Endometrium (tissue), 2 donors: ENCODE measurements at regions not wholly inside any gene's neighbourhood (a gene's known extent, or its start where the extent isn't known, plus 50 kb on each side); places are given as distances from the start of the nearest gene placed in this dataset.
"Not testable (repeated sequence)": the region's sequence is repeated elsewhere in the genome, so short reads cannot be mapped to it uniquely, and the experiment has no call there.

Source experiments
- FAIRE-seq: peaks from 2 replicates; lab custom pipeline; 2012; peaks lifted over from hg19 to GRCh38; lab: Jason Lieb, UNC
- donor health status: control.
- donor health status: control.

GRCh38 chr6:6946206-6947155 lies 161.3 kb upstream of the RREB1 start:
- FAIRE-seq = peak; percentile 75

GRCh38 chr6:6950373-6951145 lies 157.2 kb upstream of the RREB1 start:
- FAIRE-seq = no peak

- no peak for FAIRE-seq
Observed at GRCh38 chr6:6951355-6951754, 156.4 kb upstream of the RREB1 start.

GRCh38 chr6:6952484-6952883 lies 155.3 kb upstream of the RREB1 start:
- FAIRE-seq = no peak

- FAIRE-seq = not testable (repeated sequence)
Observed at GRCh38 chr6:6952927-6953326, 154.8 kb upstream of the RREB1 start.

- FAIRE-seq = no peak
Observed at GRCh38 chr6:6960571-6961251, 147.1 kb upstream of the RREB1 start.

- no peak for FAIRE-seq
Observed at GRCh38 chr6:6962086-6962485, 145.7 kb upstream of the RREB1 start.

GRCh38 chr6:6962699-6963098 lies 145.1 kb upstream of the RREB1 start:
- FAIRE-seq = no peak

GRCh38 chr6:6963390-6963789 lies 144.4 kb upstream of the RREB1 start:
- not testable (repeated sequence) for FAIRE-seq

GRCh38 chr6:6964675-6965074 lies 143.1 kb upstream of the RREB1 start:
- FAIRE-seq = no peak

- no peak for FAIRE-seq
Observed at GRCh38 chr6:6966127-6966526, 141.6 kb upstream of the RREB1 start.

- FAIRE-seq = no peak
Observed at GRCh38 chr6:6966569-6966968, 141.2 kb upstream of the RREB1 start.

GRCh38 chr6:6968357-6968730 lies 139.4 kb upstream of the RREB1 start:
- no peak for FAIRE-seq

GRCh38 chr6:6968731-6969552 lies 138.8 kb upstream of the RREB1 start:
- no peak for FAIRE-seq

- no peak for FAIRE-seq
Observed at GRCh38 chr6:6969761-6970223, 138.0 kb upstream of the RREB1 start.

GRCh38 chr6:6970851-6971250 lies 136.9 kb upstream of the RREB1 start:
- no peak for FAIRE-seq

- no peak for FAIRE-seq
Observed at GRCh38 chr6:6971369-6971768, 136.4 kb upstream of the RREB1 start.

- no peak for FAIRE-seq
Observed at GRCh38 chr6:6972456-6972855, 135.3 kb upstream of the RREB1 start.

- no peak for FAIRE-seq
Observed at GRCh38 chr6:6973721-6974120, 134.0 kb upstream of the RREB1 start.

GRCh38 chr6:6975459-6976111 lies 132.2 kb upstream of the RREB1 start:
- no peak for FAIRE-seq

- no peak for FAIRE-seq
Observed at GRCh38 chr6:6976193-6976592, 131.6 kb upstream of the RREB1 start.
